Neuronal stem cell (in vitro differentiated cells): ENCODE measurements at regions not wholly inside any gene's neighbourhood (a gene's known extent, or its start where the extent isn't known, plus 50 kb on each side); places are given as distances from the start of the nearest gene placed in this dataset.

ENCODE experiments used
- DNase-seq: peaks from one replicate; pipeline ENCODE4 v3.0.0-alpha.2; 2013; ENCODE audit warnings: low spot score
- H2AFZ ChIP-seq: one replicate; pipeline ENCODE4 v1.6.1; 2013; ENCODE audit warnings: mild to moderate bottlenecking, low read length, inconsistent platforms
- H2AK5ac ChIP-seq: 2 replicates; pipeline ENCODE4 v1.6.1; 2013; ENCODE audit warnings: low read depth, mild to moderate bottlenecking, inconsistent platforms, low read length, moderate library complexity, mixed read lengths
- H2BK120ac ChIP-seq: 2 replicates; pipeline ENCODE4 v1.6.1; 2013; ENCODE audit warnings: low read depth, mild to moderate bottlenecking, inconsistent platforms, low read length, moderate library complexity, mixed read lengths
- H2BK12ac ChIP-seq: one replicate; pipeline ENCODE4 v1.6.1; 2013; ENCODE audit warnings: low read length, inconsistent platforms
- H2BK15ac ChIP-seq: 2 replicates; pipeline ENCODE4 v1.6.1; 2013; ENCODE audit warnings: mild to moderate bottlenecking, low read length, inconsistent platforms, mixed read lengths
- H2BK5ac ChIP-seq: one replicate; pipeline ENCODE4 v1.6.1; 2013; ENCODE audit warnings: inconsistent platforms, mild to moderate bottlenecking, low read length, moderate library complexity
- H3K14ac ChIP-seq: one replicate; pipeline ENCODE4 v1.6.1; 2013; ENCODE audit warnings: low read length, inconsistent platforms
- H3K18ac ChIP-seq: 2 replicates; pipeline ENCODE4 v1.6.1; 2013; ENCODE audit warnings: low read length, inconsistent platforms
- H3K23ac ChIP-seq: 2 replicates; pipeline ENCODE4 v1.6.1; 2013; ENCODE audit warnings: low read depth, mild to moderate bottlenecking, mixed read lengths, low read length, inconsistent platforms; ENCODE audit not compliant: poor library complexity
- H3K27ac ChIP-seq: replicated peaks from 3 replicates; pipeline ENCODE4 v1.5.1; 2013; ENCODE audit warnings: low read length, inconsistent platforms
- H3K27me3 ChIP-seq, 3 experiments: 2 replicates each; pipeline ENCODE4 v1.6.1; 2013; ENCODE audit warnings: low read length in 3 of 3, mild to moderate bottlenecking in 2 of 3, inconsistent platforms in 1 of 3, low read depth in 1 of 3, mixed read lengths in 1 of 3, moderate library complexity in 1 of 3; ENCODE audit not compliant: control insufficient read depth in 3 of 3, insufficient read depth in 3 of 3
- H3K36me3 ChIP-seq, 2 donors: replicated peaks in 1 of 2; 2 replicates each; pipeline ENCODE4 v1.6.1; 2013; ENCODE audit warnings: low read length in 2 of 2; ENCODE audit not compliant: control insufficient read depth in 2 of 2, insufficient read depth in 2 of 2
- H3K4ac ChIP-seq: 2 replicates; pipeline ENCODE4 v1.6.1; 2013; ENCODE audit warnings: inconsistent platforms, mild to moderate bottlenecking, low read length, moderate library complexity
- H3K4me1 ChIP-seq, 2 donors: 1 replicate in 1 of 2; 2 replicates in 1 of 2; pipeline ENCODE4 v1.6.1; 2013; ENCODE audit warnings: low read length in 2 of 2, low read depth in 1 of 2; ENCODE audit not compliant: control insufficient read depth in 2 of 2, insufficient read depth in 1 of 2
- H3K4me2 ChIP-seq: one replicate; pipeline ENCODE4 v1.6.1; 2013; ENCODE audit warnings: mild to moderate bottlenecking, low read length, inconsistent platforms; ENCODE audit not compliant: insufficient read depth, poor library complexity, severe bottlenecking
- H3K4me3 ChIP-seq, 2 donors: 2 replicates each; pipeline ENCODE4 v1.5.1; 2013; ENCODE audit warnings: low read length in 2 of 2, mild to moderate bottlenecking in 2 of 2, inconsistent platforms in 1 of 2, moderate library complexity in 1 of 2
- H3K79me1 ChIP-seq: one replicate; pipeline ENCODE4 v1.6.1; 2013; ENCODE audit warnings: low read depth, mild to moderate bottlenecking, inconsistent platforms, low read length, moderate library complexity
- H3K9ac ChIP-seq: one replicate; pipeline ENCODE4 v1.6.1; 2013; ENCODE audit warnings: mild to moderate bottlenecking, low read depth, low read length, inconsistent platforms; ENCODE audit not compliant: poor library complexity
- H3K9me3 ChIP-seq, 2 donors: replicated peaks in 1 of 2; 2 replicates each; pipeline versions ENCODE3 to v1.6.1; 2013; ENCODE audit warnings: low read length in 2 of 2, mild to moderate bottlenecking in 2 of 2, inconsistent platforms in 1 of 2, low read depth in 1 of 2, mixed read lengths in 1 of 2, moderate library complexity in 1 of 2; ENCODE audit not compliant: control insufficient read depth in 2 of 2, insufficient read depth in 1 of 2
- H4K8ac ChIP-seq: one replicate; pipeline ENCODE4 v1.6.1; 2013; ENCODE audit warnings: low read depth, mild to moderate bottlenecking, inconsistent platforms, low read length, moderate library complexity
- H4K91ac ChIP-seq: one replicate; pipeline ENCODE4 v1.6.1; 2013; ENCODE audit warnings: low read length, low read depth, mild to moderate bottlenecking, inconsistent platforms; ENCODE audit not compliant: poor library complexity
- WGBS, 2 donors: extraction: QIAGEN DNeasy Blood & Tissue Kit; methylation state at CpG; one replicate each; pipeline ENCODE4 v1.1.7; 2013; ENCODE audit warnings: missing lambda C conversion rate in 2 of 2, mixed read lengths in 1 of 2; ENCODE audit not compliant: insufficient read length in 2 of 2, insufficient replicate concordance in 1 of 2; ENCODE audit errors: extremely low coverage in 2 of 2; 5-methylcytosine and 5-hydroxymethylcytosine counted together

DNA sequence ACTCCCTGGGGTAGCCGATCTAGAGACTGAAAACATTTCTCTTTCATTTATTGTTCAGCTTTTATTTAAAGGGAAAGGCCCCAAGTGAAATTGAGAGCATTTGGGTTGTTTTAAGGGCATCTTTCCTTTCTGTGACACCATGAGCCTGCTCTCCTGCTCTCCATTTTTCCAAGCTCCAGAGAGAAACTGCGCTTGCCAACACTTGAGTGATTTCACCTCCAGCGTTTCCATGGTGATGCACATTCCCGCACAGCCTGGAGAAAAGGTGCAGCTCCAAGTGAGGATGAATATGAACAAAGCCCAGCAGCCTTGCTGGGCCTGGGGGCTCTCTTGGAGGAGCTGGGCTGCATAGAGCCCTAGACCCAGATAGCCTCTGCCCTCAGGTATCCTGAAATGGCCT lies 159.2 kb upstream of the PPP2R3A start:
- Histone ChIP-seq H3K79me1 (no peaks in the 10 kb centered on the region), H3K23ac (no peak overlapping the region), H3K9ac (no peak overlapping the region), H3K9me3 (no peaks in the 10 kb centered on the region), H3K27ac (peak overlapping the region; percentile 57), H3K4me3 (no peak overlapping the region), H3K18ac (peak overlapping the region; percentile 8), H3K36me3 (no peaks in the 10 kb centered on the region), H3K4ac (no peak overlapping the region), H2BK12ac (no peak overlapping the region), H3K4me2 (no peak overlapping the region), H3K27me3 (no peaks in the 10 kb centered on the region), H2AFZ (no peak overlapping the region), H2AK5ac (no peak overlapping the region), H3K4me1 (peaks cover 0 to 28% of the 10 kb centered on the region in 2 donors), H2BK120ac (no peak overlapping the region), H2BK15ac (no peak overlapping the region), H4K91ac (no peak overlapping the region), H3K14ac (no peak overlapping the region), H2BK5ac (no peak overlapping the region), H4K8ac (no peak overlapping the region)
- WGBS, 2 donors, result no CpG with 5 or more reads among the region's 4 CpGs
- peak; percentile 27 for DNase-seq

- no peak overlapping the region for H2BK5ac ChIP-seq
- H4K8ac ChIP-seq, result no peak overlapping the region
- H2BK120ac ChIP-seq, result no peak overlapping the region
- H2AK5ac ChIP-seq, result no peak overlapping the region
- no peaks in the 10 kb centered on the region for H3K36me3 ChIP-seq
- no peaks in the 10 kb centered on the region for H3K9me3 ChIP-seq
- H4K91ac ChIP-seq, result no peak overlapping the region
- H3K4me2 ChIP-seq, result no peak overlapping the region
- no peaks in the 10 kb centered on the region for H3K79me1 ChIP-seq
- H3K23ac ChIP-seq, result no peak overlapping the region
- H3K4me1 ChIP-seq, result peaks cover 0 to 25% of the 10 kb centered on the region in 2 donors
- H3K27me3 ChIP-seq, result no peaks in the 10 kb centered on the region
- H2AFZ ChIP-seq, result no peak overlapping the region
- no CpG with 5 or more reads among the region's 1 CpG for WGBS, 2 donors
- H2BK15ac ChIP-seq, result no peak overlapping the region
- H3K18ac ChIP-seq, result no peak overlapping the region
- no peak overlapping the region for H3K9ac ChIP-seq
- no peak overlapping the region for H3K14ac ChIP-seq
- no peak overlapping the region for H2BK12ac ChIP-seq
- no peak overlapping the region for H3K4ac ChIP-seq
- no peak for DNase-seq
- H3K27ac ChIP-seq, result no peak overlapping the region
- no peak overlapping the region for H3K4me3 ChIP-seq
Measured at GRCh38 chr3:135807879-135808278, 157.6 kb upstream of the PPP2R3A start.

GRCh38 chr3:135809021-135809634 lies 156.4 kb upstream of the PPP2R3A start:
- WGBS, 2 donors, result no CpG with 5 or more reads among the region's 4 CpGs
- no peaks in the 10 kb centered on the region for H3K27me3 ChIP-seq
- H2BK120ac ChIP-seq, result no peak overlapping the region

GRCh38 chr3:135811651-135812050 lies 153.9 kb upstream of the PPP2R3A start:
- Histone ChIP-seq H2AK5ac (no peak overlapping the region), H4K8ac (no peak overlapping the region), H3K18ac (no peak overlapping the region), H3K36me3 (no peaks in the 10 kb centered on the region), H2BK120ac (no peak overlapping the region), H3K4me1 (peaks cover 0 to 13% of the 10 kb centered on the region in 2 donors), H3K4ac (no peak overlapping the region), H3K23ac (no peak overlapping the region), H3K4me3 (no peak overlapping the region), H3K27ac (no peak overlapping the region), H3K9ac (no peak overlapping the region), H2BK12ac (no peak overlapping the region), H3K9me3 (no peaks in the 10 kb centered on the region), H3K4me2 (no peak overlapping the region), H3K27me3 (no peaks in the 10 kb centered on the region), H4K91ac (no peak overlapping the region), H2AFZ (no peak overlapping the region), H3K79me1 (no peaks in the 10 kb centered on the region), H3K14ac (no peak overlapping the region), H2BK15ac (no peak overlapping the region), H2BK5ac (no peak overlapping the region)
- no CpG with 5 or more reads among the region's 8 CpGs for WGBS, 2 donors
- DNase-seq, result no peak

More at GRCh38 chr3:135809021-135809634, 156.4 kb upstream of the PPP2R3A start:
- Histone ChIP-seq H2BK15ac (no peak overlapping the region), H3K9me3 (no peaks in the 10 kb centered on the region), H2AK5ac (no peak overlapping the region), H4K91ac (no peak overlapping the region), H2AFZ (no peak overlapping the region), H3K79me1 (no peaks in the 10 kb centered on the region), H2BK12ac (no peak overlapping the region), H3K23ac (no peak overlapping the region), H4K8ac (no peak overlapping the region), H3K14ac (no peak overlapping the region), H2BK5ac (no peak overlapping the region), H3K27ac (no peak overlapping the region), H3K4me2 (no peak overlapping the region), H3K18ac (no peak overlapping the region), H3K36me3 (no peaks in the 10 kb centered on the region), H3K4ac (no peak overlapping the region), H3K9ac (no peak overlapping the region), H3K4me1 (peaks cover 0 to 20% of the 10 kb centered on the region in 2 donors), H3K4me3 (no peak overlapping the region)
- DNase-seq, result no peak
